ENCODE measurements at regions not wholly inside any gene's neighbourhood (a gene's known extent, or its start where the extent isn't known, plus 50 kb on each side); places are given as distances from the start of the nearest gene placed in this dataset.

DNA sequence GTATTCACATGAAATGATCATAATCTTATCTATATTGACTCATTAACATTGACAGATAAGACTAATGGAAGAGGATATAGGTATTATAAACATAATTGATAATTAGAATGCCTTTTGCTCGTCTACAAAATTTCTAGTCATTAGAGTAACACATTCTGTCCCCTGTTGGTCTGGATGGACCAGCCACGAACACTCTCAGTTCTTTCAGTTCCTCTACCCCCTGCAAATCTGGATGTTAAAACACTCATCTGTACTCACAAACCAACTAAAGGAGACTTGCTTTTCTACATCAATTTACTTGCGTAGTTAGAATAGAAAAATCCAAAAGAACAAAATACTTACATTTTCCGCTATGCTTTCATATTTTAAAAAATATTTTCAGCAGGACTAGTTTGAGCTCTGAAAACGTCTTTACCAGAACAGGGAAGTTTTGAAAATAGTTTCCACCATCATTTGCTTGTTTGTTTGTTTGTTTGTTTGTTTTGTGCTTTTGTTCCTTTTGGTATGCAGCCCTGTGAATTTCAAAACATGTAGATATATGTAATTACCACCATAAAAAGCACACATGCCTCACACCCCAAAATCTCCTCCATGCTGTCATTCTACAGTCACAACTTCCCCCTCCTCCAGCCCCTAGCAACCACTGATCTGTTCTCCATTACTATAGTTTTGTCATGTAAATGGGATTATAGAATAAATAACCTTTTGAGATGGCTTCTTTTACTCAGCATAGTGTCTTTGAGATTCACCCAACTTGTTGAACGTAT, 103.8 kb downstream of the FZD1 start:
- intact Hi-C loops (cut with micrococcal nuclease; ENCODE audit: unreplicated experiment), result no loop called here
- no TSS peak for BruUV-seq (replicated peaks)
- no peak overlapping the region for H3K4me3 ChIP-seq (ENCODE audit: low read depth, low read length, poor library complexity, severe bottlenecking)
- H3K27me3 ChIP-seq (replicated peaks; ENCODE audit: insufficient read depth, low read depth, low read length, poor library complexity), result no peaks in the 10 kb centered on the region
- H3K36me3 ChIP-seq (ENCODE audit: insufficient read depth, low read length, poor library complexity, severe bottlenecking), result no peaks in the 10 kb centered on the region
- no peak overlapping the region for H3K27ac ChIP-seq (ENCODE audit: low read depth, low read length, poor library complexity, severe bottlenecking)
- H3K9me3 ChIP-seq (ENCODE audit: low read depth, low read length, poor library complexity, severe bottlenecking), result no peaks in the 10 kb centered on the region
- ChIA-PET CTCF (no interaction called here), POLR2A (ENCODE audit: low non-redundant PET) (no interaction called here)
- TF ChIP-seq EZH2 (IDR thresholded peaks at IDR 0.05; ENCODE audit: borderline replicate concordance, low read depth, low read length, poor library complexity, severe bottlenecking), result no peak
- TF ChIP-seq, protein P1, sequence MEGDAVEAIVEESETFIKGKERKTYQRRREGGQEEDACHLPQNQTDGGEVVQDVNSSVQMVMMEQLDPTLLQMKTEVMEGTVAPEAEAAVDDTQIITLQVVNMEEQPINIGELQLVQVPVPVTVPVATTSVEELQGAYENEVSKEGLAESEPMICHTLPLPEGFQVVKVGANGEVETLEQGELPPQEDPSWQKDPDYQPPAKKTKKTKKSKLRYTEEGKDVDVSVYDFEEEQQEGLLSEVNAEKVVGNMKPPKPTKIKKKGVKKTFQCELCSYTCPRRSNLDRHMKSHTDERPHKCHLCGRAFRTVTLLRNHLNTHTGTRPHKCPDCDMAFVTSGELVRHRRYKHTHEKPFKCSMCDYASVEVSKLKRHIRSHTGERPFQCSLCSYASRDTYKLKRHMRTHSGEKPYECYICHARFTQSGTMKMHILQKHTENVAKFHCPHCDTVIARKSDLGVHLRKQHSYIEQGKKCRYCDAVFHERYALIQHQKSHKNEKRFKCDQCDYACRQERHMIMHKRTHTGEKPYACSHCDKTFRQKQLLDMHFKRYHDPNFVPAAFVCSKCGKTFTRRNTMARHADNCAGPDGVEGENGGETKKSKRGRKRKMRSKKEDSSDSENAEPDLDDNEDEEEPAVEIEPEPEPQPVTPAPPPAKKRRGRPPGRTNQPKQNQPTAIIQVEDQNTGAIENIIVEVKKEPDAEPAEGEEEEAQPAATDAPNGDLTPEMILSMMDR (conservative IDR thresholded peaks at IDR 0.05; ENCODE audit: low read depth, low read length), result no peak
- H3K4me1 ChIP-seq (ENCODE audit: insufficient read depth, low read length, poor library complexity, severe bottlenecking), result peaks cover 7% of the 10 kb centered on the region
- DNase-seq (ENCODE audit: low spot score), result no peak

DNA sequence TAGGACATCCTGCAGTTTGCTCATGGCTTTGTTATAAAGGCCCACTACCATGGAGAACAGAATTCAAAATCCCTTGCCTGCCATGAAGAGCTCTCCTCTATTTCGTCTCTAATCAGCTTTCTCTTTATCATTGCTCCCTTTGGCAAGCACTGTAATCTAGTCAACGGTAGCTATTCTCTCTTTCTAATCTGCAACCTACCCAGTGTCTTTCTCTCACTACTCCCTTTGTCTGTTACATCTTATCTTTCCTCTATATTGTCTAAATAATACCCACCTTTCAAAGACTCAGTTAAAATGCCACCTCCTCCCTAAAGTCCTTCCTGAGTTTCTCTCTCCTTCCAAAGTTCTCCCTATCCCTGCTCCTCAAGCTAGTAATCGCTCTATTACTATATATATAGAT, 108.1 kb downstream of the FZD1 start:
- BruUV-seq (replicated peaks), result no TSS peak
- intact Hi-C loops (cut with micrococcal nuclease; ENCODE audit: unreplicated experiment), result no loop called here
- Histone ChIP-seq H3K4me1 (ENCODE audit: insufficient read depth, low read length, poor library complexity, severe bottlenecking) (peaks cover 23% of the 10 kb centered on the region), H3K27ac (ENCODE audit: low read depth, low read length, poor library complexity, severe bottlenecking) (no peak overlapping the region), H3K27me3 (replicated peaks; ENCODE audit: insufficient read depth, low read depth, low read length, poor library complexity) (no peaks in the 10 kb centered on the region), H3K9me3 (ENCODE audit: low read depth, low read length, poor library complexity, severe bottlenecking) (no peaks in the 10 kb centered on the region), H3K36me3 (ENCODE audit: insufficient read depth, low read length, poor library complexity, severe bottlenecking) (no peaks in the 10 kb centered on the region), H3K4me3 (ENCODE audit: low read depth, low read length, poor library complexity, severe bottlenecking) (no peak overlapping the region)
- ChIA-PET POLR2A (ENCODE audit: low non-redundant PET) (no interaction called here), CTCF (no interaction called here)
- DNase-seq (ENCODE audit: low spot score), result no peak
- TF ChIP-seq, protein P1 (conservative IDR thresholded peaks at IDR 0.05; ENCODE audit: low read depth, low read length), result no peak
- TF ChIP-seq EZH2 (IDR thresholded peaks at IDR 0.05; ENCODE audit: borderline replicate concordance, low read depth, low read length, poor library complexity, severe bottlenecking), result no peak

- Histone ChIP-seq H3K36me3 (ENCODE audit: insufficient read depth, low read length, poor library complexity, severe bottlenecking) (no peaks in the 10 kb centered on the region), H3K4me3 (ENCODE audit: low read depth, low read length, poor library complexity, severe bottlenecking) (no peak overlapping the region), H3K4me1 (ENCODE audit: insufficient read depth, low read length, poor library complexity, severe bottlenecking) (peaks cover 23% of the 10 kb centered on the region), H3K27me3 (replicated peaks; ENCODE audit: insufficient read depth, low read depth, low read length, poor library complexity) (no peaks in the 10 kb centered on the region), H3K27ac (ENCODE audit: low read depth, low read length, poor library complexity, severe bottlenecking) (peak overlapping the region; percentile 1), H3K9me3 (ENCODE audit: low read depth, low read length, poor library complexity, severe bottlenecking) (no peaks in the 10 kb centered on the region)
- peak; percentile 64 for DNase-seq (ENCODE audit: low spot score)
- intact Hi-C loops (cut with micrococcal nuclease; ENCODE audit: unreplicated experiment), result no loop called here
- no TSS peak for BruUV-seq (replicated peaks)
- no peak for TF ChIP-seq EZH2 (IDR thresholded peaks at IDR 0.05; ENCODE audit: borderline replicate concordance, low read depth, low read length, poor library complexity, severe bottlenecking)
- TF ChIP-seq, protein P1 (conservative IDR thresholded peaks at IDR 0.05; ENCODE audit: low read depth, low read length), result no peak
- CTCF ChIA-PET, result no interaction called here
- POLR2A ChIA-PET (ENCODE audit: low non-redundant PET), result no interaction called here
Measured at GRCh38 chr7:91373111-91373800, 109.0 kb downstream of the FZD1 start.

Data from A673 (cell line).